HEK293T (cell line): ENCODE measurements at regions not wholly inside any gene's neighbourhood (a gene's known extent, or its start where the extent isn't known, plus 50 kb on each side); places are given as distances from the start of the nearest gene placed in this dataset.

Source experiments
- CTCF ChIA-PET: fragments of 350-600 bp; formaldehyde crosslinking; extraction: SDS; loops from one replicate; lab custom pipeline; 2021; ENCODE audit warnings: antibody characterized with exemption, inconsistent platforms; lab: Yijun Ruan, JAX
- POLR2A ChIA-PET: fragments of 350-600 bp; formaldehyde crosslinking; extraction: SDS; loops from one replicate; lab custom pipeline; 2020; ENCODE audit warnings: antibody characterized with exemption, inconsistent platforms; lab: Yijun Ruan, JAX
- DNase-seq: peaks from one replicate; pipeline ENCODE4 v3.0.0; 2012; ENCODE audit warnings: mixed read lengths; ENCODE audit errors: extremely low spot score
- ARNT ChIP-seq: fragments of 450-650 bp; IDR thresholded peaks from 2 replicates; pipeline ENCODE4 v1.6.1; 2017; ENCODE audit warnings: mild to moderate bottlenecking
- BHLHE40 ChIP-seq: fragments of 450-650 bp; IDR thresholded peaks from 2 replicates; pipeline ENCODE4 v1.6.1; 2016; ENCODE audit warnings: mild to moderate bottlenecking, moderate library complexity, borderline replicate concordance
- CTBP1 ChIP-seq: fragments of 450-650 bp; IDR thresholded peaks from 2 replicates; pipeline ENCODE4 v1.6.1; 2016; ENCODE audit warnings: borderline replicate concordance
- ELF4 ChIP-seq: fragments of 450-650 bp; IDR thresholded peaks from 2 replicates; pipeline ENCODE4 v1.6.1; 2017; ENCODE audit warnings: antibody characterized with exemption
- FOXA1 ChIP-seq: fragments of 450-650 bp; IDR thresholded peaks from 2 replicates; pipeline ENCODE4 v1.6.1; 2016; ENCODE audit warnings: mild to moderate bottlenecking
- FOXK2 ChIP-seq: fragments of 450-650 bp; IDR thresholded peaks from 2 replicates; pipeline ENCODE4 v1.6.1; 2016; ENCODE audit warnings: mild to moderate bottlenecking
- FOXM1 ChIP-seq: fragments of 450-650 bp; IDR thresholded peaks from 2 replicates; pipeline ENCODE4 v1.6.1; 2017; ENCODE audit warnings: mild to moderate bottlenecking, borderline replicate concordance
- HDGF ChIP-seq: fragments of 450-650 bp; IDR thresholded peaks from 2 replicates; pipeline ENCODE4 v1.6.1; 2017; ENCODE audit warnings: antibody characterized with exemption, borderline replicate concordance
- L3MBTL2 ChIP-seq: fragments of 450-650 bp; conservative IDR thresholded peaks from 2 replicates; pipeline ENCODE4 v1.6.1; 2016; ENCODE audit warnings: mild to moderate bottlenecking
- LEF1 ChIP-seq: fragments of 450-650 bp; IDR thresholded peaks from 2 replicates; pipeline ENCODE4 v1.6.1; 2017; ENCODE audit warnings: mild to moderate bottlenecking, borderline replicate concordance
- NFRKB ChIP-seq: fragments of 450-650 bp; IDR thresholded peaks from 2 replicates; pipeline ENCODE4 v1.6.1; 2016; ENCODE audit warnings: mild to moderate bottlenecking, moderate library complexity
- PKNOX1 ChIP-seq: fragments of 450-650 bp; IDR thresholded peaks from 2 replicates; pipeline ENCODE4 v1.6.1; 2016
- SP1 ChIP-seq: fragments of 450-650 bp; IDR thresholded peaks from 2 replicates; pipeline ENCODE4 v1.6.1; 2017
- SUZ12 ChIP-seq: fragments of 450-650 bp; IDR thresholded peaks from 2 replicates; pipeline ENCODE4 v1.6.1; 2016; ENCODE audit warnings: mild to moderate bottlenecking
- TARDBP ChIP-seq: fragments of 450-650 bp; IDR thresholded peaks from 2 replicates; pipeline ENCODE4 v1.6.1; 2016
- ZNF384 ChIP-seq: fragments of 450-650 bp; IDR thresholded peaks from 2 replicates; pipeline ENCODE4 v1.6.1; 2016

GRCh38 chr17:56658648-56659047 is 65.1 kb downstream of the NOG start:
- TF ChIP-seq FOXK2 (no peak), NFRKB (no peak), TARDBP (no peak), FOXM1 (no peak), ARNT (no peak), BHLHE40 (no peak), HDGF (no peak), CTBP1 (no peak), PKNOX1 (no peak), LEF1 (no peak), SUZ12 (no peak), ELF4 (no peak), FOXA1 (no peak), ZNF384 (no peak), L3MBTL2 (no peak), SP1 (no peak)
- ChIA-PET CTCF (no interaction called here), POLR2A (no interaction called here)
- DNase-seq, result no peak

GRCh38 chr17:56659622-56660021 is 66.1 kb downstream of the NOG start:
- TF ChIP-seq L3MBTL2 (no peak), SUZ12 (no peak), ZNF384 (no peak), FOXM1 (no peak), BHLHE40 (no peak), HDGF (no peak), ELF4 (no peak), PKNOX1 (no peak), SP1 (no peak), FOXK2 (no peak), ARNT (no peak), CTBP1 (no peak), NFRKB (no peak), LEF1 (no peak), TARDBP (no peak), FOXA1 (no peak)
- DNase-seq, result no peak
- ChIA-PET CTCF (no interaction called here), POLR2A (no interaction called here)

GRCh38 chr17:56661906-56662305 is 68.4 kb downstream of the NOG start:
- no peak for DNase-seq
- ChIA-PET POLR2A (no interaction called here), CTCF (no interaction called here)
- TF ChIP-seq CTBP1, result no peak
- TF ChIP-seq SP1, result no peak
- TF ChIP-seq FOXK2, result no peak
- TF ChIP-seq FOXA1, result no peak
- TF ChIP-seq ARNT, result no peak
- no peak for TF ChIP-seq BHLHE40
- TF ChIP-seq ZNF384, result no peak
- TF ChIP-seq HDGF, result no peak
- no peak for TF ChIP-seq PKNOX1
- TF ChIP-seq L3MBTL2, result no peak
- TF ChIP-seq NFRKB, result no peak
- TF ChIP-seq TARDBP, result no peak
- TF ChIP-seq SUZ12, result no peak
- TF ChIP-seq LEF1, result no peak
- TF ChIP-seq FOXM1, result no peak

GRCh38 chr17:56665864-56666263 is 72.4 kb downstream of the NOG start:
- CTCF ChIA-PET, result interaction anchor here (0.5 kb wide), 1 partner anchor 84 kb away, joined by 3 read pairs; no protein-coding TSS in a partner anchor
- no peak for DNase-seq
- TF ChIP-seq ELF4, result no peak
- no peak for TF ChIP-seq FOXM1
- TF ChIP-seq FOXA1, result no peak
- POLR2A ChIA-PET, result no interaction called here

GRCh38 chr17:56667925-56668458 is 74.5 kb downstream of the NOG start:
- DNase-seq, result no peak
- ChIA-PET POLR2A (no interaction called here), CTCF (no interaction called here)
- TF ChIP-seq SUZ12 (no peak), SP1 (no peak), PKNOX1 (no peak), FOXM1 (no peak), CTBP1 (no peak), ZNF384 (no peak), NFRKB (no peak), L3MBTL2 (no peak), LEF1 (no peak)

GRCh38 chr17:56672195-56672594 is 78.7 kb downstream of the NOG start:
- CTCF ChIA-PET, result no interaction called here
- POLR2A ChIA-PET, result no interaction called here
- no peak for TF ChIP-seq LEF1
- no peak for TF ChIP-seq ELF4
- TF ChIP-seq PKNOX1, result no peak
- no peak for TF ChIP-seq SUZ12
- DNase-seq, result no peak
